GM21367 (cell line): ENCODE measurements at regions not wholly inside any gene's neighbourhood (a gene's known extent, or its start where the extent isn't known, plus 50 kb on each side); places are given as distances from the start of the nearest gene placed in this dataset.
"Not testable (repeated sequence)": the region's sequence is repeated elsewhere in the genome, so short reads cannot be mapped to it uniquely, and the experiment has no call there.

Experiments
- ATAC-seq: cut with Tn5 transposase; IDR thresholded peaks from one replicate; pipeline ENCODE4 v1.9.1; 2021; ENCODE audit not compliant: unreplicated experiment

GRCh38 chr4:179601671-179602070, 2159.4 kb upstream of the AGA start:
- no peak for ATAC-seq

- no peak for ATAC-seq
These were observed 2163.0 kb upstream of the AGA start for GRCh38 chr4:179605196-179605595.

- no peak for ATAC-seq
These were observed 2164.8 kb upstream of the AGA start for GRCh38 chr4:179607003-179607402.

- no peak for ATAC-seq
These were observed 2173.5 kb upstream of the AGA start for GRCh38 chr4:179615704-179616103.

- no peak for ATAC-seq
These were observed 2176.7 kb upstream of the AGA start for GRCh38 chr4:179618966-179619365.

GRCh38 chr4:179624768-179625181, 2182.5 kb upstream of the AGA start:
- ATAC-seq = no peak

- ATAC-seq = no peak
These were observed 2183.2 kb upstream of the AGA start for GRCh38 chr4:179625406-179625805.

- ATAC-seq = no peak
These were observed 2184.4 kb upstream of the AGA start for GRCh38 chr4:179626687-179627086.

GRCh38 chr4:179631321-179631720, 2189.1 kb upstream of the AGA start:
- no peak for ATAC-seq

- no peak for ATAC-seq
These were observed 2192.6 kb upstream of the AGA start for GRCh38 chr4:179634862-179635261.

- ATAC-seq = no peak
These were observed 2220.3 kb upstream of the AGA start for GRCh38 chr4:179662522-179662921.

- ATAC-seq = no peak
These were observed 2221.6 kb upstream of the AGA start for GRCh38 chr4:179663641-179664429.

GRCh38 chr4:179664430-179665027, 2222.3 kb upstream of the AGA start:
- no peak for ATAC-seq

- ATAC-seq = no peak
These were observed 2224.0 kb upstream of the AGA start for GRCh38 chr4:179666226-179666625.

GRCh38 chr4:179671609-179672008, 2229.4 kb upstream of the AGA start:
- ATAC-seq = no peak

GRCh38 chr4:179678093-179678814, 2236.0 kb upstream of the AGA start:
- no peak for ATAC-seq

- ATAC-seq = not testable (repeated sequence)
These were observed 2241.4 kb upstream of the AGA start for GRCh38 chr4:179683661-179684060.

GRCh38 chr4:179692222-179692621, 2250.0 kb upstream of the AGA start:
- ATAC-seq = no peak

- no peak for ATAC-seq
These were observed 2252.9 kb upstream of the AGA start for GRCh38 chr4:179695175-179695574.

- no peak for ATAC-seq
These were observed 2256.1 kb upstream of the AGA start for GRCh38 chr4:179698321-179698720.

- ATAC-seq = no peak
These were observed 2267.9 kb upstream of the AGA start for GRCh38 chr4:179709961-179710624.
